Activated CD4-positive, alpha-beta T cell treated with anti-CD3 and anti-CD28 coated beads, Interleukin-2, Interleukin-6, amounts not matched to agents 100 ng/mL and 50 ng/mL, durations not matched to agents 16 hours and 8 hours (primary cell): ENCODE measurements at regions not wholly inside any gene's neighbourhood (a gene's known extent, or its start where the extent isn't known, plus 50 kb on each side); places are given as distances from the start of the nearest gene placed in this dataset.

Source experiments
- DNase-seq: peaks from one replicate; pipeline ENCODE4 v3.0.0-alpha.2; 2020

DNA sequence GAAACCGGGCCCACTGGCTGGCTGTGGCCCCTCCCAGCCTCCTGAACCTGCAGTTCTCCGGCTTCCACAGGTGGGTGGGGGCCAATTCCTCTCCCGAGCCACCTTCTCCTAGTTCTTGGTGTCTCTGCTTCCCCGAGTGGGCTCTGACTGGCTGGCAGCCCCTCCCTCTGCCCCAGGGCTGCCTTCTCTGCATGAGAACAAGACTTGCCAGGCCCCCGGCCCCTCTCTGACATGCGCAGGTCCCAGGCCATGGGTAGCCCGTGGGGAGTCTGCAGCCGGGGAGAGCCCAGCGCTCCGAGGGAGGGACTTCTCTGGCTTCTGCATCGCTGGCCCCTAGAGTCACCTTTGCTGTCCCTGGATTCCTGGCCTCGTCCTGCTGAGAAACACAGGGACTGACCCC lies 421.7 kb downstream of the IRX2 start:
- DNase-seq = no peak

DNA sequence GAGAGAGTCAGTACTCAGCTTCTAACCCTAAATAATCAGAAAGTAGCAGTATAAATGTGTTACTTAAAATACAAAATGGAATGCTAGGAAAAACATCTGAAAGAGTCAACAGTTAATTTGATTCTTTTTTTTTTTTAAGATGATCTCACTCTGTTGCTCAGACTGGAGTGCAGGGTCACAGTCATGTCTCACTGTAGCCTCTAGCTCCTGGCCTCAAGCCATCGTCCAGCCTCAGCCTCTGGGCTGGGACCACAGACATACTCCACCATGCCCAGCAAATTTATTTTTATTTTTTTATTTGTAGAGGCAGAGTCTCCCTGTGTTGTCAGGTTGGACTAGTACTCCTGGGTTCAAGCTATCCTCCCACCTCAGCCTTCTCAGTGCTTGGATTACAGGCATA lies 424.9 kb downstream of the IRX2 start:
- no peak for DNase-seq

DNA sequence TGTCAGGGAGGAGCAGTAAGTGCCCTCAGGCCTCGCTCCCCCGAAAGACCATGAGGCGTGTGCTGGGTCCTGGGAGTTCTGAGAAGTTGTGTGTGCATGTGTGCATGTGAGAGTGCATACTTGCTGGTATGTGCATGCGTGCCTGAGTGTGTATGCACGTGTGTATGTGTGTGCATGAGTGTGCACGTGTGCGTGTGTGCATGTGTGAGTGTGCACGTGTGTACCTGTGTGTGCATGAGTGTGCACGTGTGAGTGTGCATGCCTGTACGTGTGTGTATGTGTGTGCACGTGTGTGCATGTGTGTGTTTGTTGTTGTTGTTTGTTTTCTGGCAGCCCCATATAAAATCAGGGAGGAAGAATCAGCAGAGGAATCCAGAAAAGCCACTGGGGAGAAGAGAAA lies 426.7 kb downstream of the IRX2 start:
- DNase-seq = no peak

DNA sequence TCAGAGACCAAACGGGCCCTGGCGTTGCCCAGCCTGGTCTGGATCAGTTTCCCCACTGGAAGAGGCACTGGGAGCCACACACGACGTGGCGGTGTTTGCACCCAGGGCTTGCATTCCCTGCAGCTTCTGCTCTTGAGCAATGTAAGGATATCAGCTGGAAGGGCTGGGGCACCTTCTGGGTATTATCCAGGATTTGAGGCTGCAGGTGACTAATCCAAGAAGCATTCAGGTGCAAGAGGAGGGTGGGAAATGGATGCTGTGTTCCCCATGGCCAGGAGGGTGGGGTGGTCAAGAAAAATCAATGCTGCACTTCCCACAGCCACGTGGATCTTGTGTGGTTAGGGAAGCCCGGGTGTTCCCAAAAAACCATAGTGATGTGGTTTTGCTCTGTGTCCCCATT lies 430.9 kb downstream of the IRX2 start:
- DNase-seq = no peak

DNA sequence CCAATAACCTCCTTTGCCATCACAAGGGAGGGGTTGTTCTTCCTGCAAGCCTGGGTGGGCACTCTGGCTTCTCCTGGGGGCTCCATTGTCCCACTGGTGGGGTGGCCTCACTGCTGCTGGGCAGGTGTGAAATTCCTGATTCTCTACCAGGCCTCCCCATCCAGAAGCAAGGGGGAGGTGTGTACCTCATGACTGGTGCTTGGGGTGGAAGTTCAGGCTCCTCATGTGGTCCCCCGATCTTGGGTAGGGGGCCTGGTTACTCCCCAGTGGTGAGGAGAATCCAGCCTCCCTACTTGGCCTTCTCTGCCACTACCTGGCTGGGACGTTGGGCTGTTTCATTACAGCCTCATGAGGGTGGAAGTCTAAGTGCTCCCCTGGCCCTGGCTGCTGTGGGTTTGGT lies 433.9 kb downstream of the IRX2 start:
- no peak for DNase-seq

DNA sequence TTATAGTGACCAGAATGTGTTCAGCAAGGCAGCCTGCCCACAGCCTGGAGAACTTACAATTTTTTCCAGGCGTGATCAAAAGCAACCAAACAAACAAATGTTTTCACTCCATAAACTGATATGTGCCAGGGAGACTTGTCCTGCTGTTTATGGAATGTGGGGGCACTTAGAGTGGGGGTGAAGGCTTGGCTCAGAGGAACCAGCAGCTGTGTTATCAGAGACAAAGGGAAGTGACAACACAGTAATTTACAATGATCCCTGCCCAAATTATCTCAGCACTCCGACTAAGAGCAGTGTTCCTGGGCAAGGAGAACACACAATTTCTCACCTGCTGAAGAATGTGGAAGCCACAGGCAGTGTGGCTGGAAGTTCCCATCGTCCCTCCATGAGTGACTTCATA lies 429.1 kb upstream of the IRX4 start:
- DNase-seq = no peak

DNA sequence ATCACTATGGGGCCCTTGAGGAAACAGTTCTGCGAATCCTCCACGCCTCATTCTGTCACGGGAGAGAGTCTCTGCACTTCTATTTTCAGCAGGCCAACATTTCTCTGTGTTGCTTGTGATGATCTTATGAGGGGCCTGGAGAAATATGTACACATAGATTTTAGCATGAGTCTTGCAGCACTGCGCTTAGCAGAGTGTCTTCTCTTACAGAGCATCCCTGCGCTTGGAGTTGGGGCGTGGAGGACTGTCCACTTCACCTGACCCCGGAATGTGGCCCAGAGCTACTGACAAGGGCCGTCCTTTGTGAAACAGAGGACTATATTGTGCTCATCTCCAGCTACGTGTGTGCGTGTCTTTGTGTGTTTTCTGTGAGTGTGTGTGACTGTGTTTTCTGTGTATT lies 428.2 kb upstream of the IRX4 start:
- DNase-seq = no peak

DNA sequence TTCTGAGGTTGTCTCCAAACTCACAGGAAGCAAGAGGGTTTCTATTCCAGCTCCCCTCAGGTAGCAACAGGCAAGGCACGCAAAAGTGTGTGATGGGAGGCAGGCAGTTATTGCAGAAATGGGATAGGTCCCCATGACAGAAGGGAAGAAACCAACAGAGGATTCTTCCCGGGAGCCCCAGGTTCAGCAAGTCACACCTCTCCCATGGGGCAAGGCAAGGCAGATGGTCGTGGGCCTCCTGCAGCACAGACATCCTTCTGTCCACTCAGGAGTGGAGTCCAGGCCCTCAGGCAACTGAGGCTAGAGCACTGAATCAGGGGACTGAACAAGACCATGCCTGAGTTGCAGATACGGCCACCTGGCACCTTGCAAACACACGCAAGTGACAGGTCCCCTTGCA lies 424.9 kb upstream of the IRX4 start:
- DNase-seq = no peak

DNA sequence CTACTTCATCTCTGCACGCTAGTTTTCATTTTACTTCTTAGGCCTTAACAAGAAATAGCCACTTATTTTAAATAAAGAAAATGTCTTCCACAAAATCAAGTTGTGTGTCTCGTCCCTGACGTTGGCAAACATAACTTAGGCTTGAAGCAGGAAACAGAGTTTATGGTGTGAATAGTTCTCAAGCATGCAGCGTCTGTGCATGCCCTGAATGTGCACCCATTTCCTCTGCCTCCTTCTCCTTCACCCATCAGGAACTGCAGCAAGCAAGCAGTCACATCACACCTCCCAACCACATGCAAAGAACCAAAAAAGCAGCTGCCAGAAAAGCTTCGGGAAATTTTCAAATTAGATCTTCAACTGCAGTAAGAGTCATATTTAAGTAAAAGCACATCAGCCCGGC lies 424.0 kb upstream of the IRX4 start:
- no peak for DNase-seq

DNA sequence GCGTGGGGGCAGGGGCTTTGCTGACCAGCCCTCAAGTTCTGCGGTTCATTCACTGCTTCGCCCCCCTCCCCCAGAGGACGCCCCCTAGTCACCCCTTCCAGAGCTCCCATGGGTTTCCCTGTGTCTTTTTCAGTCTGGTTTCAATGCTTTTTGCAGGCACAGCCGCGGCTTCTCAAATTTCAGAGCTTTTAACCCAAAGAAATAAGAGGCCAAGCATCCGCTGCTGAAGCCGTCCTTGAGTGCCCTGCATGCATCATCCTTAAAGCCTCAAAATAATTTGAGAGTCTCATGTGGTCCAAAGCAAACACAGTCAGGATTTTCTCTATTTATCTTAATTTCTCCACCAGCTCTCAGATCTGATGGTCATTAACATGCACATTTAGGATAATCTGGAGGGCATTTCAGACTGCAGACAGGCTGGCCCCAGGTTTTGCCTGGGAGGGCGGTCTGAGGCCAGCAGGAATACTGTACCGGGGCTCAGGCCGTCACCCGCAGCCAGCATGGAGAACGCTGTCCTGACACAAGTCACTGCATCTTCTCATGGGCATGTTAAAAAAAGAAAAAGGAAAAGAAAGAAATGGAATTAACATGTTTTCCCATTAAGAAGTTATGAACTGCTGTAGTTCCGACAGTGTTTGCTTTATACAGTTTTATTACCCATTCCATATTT lies 420.8 kb upstream of the IRX4 start:
- no peak for DNase-seq

DNA sequence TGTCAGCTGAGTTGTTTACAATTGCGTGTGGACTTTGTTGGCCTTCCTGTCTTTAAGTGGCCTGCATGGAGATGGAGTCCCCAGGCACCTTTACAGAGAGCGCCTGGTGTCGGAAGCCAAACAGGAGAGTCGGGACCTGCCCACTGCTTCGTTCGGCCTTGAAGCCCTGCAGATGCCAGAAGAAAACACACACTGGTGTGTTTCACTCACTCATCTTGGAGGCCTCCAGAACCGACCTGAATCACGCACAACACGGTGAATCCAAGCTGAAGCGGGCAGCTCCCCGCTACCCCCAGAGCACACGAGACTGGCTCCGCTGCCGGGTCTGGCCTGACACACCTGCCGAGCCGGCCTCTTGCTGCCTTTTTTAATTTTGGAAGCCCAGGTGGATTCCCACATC lies 419.4 kb upstream of the IRX4 start:
- no peak for DNase-seq

DNA sequence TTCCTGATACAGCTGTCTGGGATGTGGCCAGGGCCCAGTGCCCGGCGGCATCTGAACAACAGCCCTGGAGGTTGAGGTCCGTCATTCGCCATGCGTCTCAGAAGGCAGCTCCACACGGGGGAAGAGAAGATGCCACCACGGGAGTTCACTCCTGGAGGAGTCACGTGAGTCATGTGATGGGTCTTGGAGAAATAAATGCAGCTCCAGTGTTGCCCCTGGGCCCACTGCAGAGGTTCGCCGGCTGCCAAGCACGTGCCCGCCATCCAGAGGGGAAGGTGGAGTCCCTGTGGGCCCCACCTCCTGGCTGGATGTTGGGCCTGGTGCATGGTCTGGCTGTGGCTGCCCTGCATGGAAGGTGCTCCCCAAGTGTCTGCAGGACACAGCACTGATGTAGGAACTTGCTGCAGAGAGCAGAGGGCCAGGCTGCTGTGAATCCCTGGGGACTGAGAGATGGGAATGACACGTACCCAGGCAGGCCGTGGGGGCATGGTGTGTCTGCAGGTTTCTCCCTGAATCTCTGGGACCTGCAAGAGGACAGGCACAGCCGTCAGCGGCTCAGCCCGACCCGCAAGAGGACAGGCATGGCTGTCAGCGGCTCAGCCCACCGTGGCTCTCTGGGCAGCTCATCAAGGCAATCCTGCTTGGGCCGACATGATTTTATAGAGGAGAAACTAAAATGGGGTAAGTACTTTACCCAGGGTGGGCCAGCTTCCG lies 418.3 kb upstream of the IRX4 start:
- DNase-seq = no peak

DNA sequence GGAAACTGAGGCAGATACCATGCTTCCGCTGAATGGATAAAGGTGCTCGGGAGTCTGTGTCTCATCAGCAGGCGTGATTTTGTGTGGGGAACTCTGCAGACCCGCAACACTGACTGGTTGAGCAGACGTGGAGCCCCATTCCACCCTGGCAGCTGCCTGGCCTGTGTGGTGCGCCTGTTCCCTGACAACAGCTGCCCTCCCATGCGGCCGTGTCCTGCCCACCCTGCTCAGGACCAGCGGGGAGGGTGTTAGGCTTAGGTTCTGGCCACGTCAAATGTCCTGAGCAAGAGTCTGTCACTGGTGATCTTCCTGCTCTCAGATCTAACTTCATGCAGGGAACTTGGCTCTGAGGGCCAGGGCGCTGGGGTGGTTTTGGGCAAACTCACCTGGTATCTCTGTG lies 417.7 kb upstream of the IRX4 start:
- no peak for DNase-seq

DNA sequence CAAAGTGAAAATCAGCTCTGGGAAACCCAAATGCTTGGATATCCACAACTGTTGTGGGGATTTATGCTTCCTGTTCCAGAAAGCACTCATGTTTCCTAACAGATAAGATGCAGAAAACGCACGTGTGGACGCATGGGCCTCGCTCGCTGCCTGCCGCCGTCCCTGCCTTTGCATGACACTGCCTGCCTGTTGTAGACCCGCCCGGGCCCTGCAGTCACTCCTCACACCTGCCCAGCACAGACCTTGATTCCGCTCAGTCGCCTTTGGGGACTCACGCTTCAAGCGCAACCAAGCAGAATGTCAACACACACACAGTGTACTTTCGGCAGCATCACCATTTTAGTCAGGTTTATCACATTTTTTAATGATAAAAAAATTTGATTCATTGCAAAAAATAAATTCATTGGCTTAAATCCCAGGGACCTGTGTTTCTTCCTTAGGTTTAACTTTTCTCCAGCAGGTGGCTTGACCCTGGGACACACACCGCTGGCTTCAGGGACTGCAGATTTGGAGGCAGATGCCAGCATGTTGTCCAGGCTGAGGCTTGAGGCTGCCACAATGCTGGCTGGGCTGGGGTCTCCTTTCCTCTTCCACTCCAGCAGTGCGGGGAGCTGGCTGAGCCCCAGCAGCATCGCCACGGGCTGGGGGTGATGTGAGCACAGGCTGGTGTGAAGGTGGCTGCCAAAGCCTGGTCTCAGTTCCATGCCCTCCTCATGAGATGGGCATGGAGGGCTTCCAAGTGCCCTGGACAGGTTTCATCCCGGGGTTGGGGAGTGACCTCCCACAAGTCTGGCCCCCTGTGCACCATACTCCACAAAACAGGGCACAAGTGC lies 416.9 kb upstream of the IRX4 start:
- no peak for DNase-seq

DNA sequence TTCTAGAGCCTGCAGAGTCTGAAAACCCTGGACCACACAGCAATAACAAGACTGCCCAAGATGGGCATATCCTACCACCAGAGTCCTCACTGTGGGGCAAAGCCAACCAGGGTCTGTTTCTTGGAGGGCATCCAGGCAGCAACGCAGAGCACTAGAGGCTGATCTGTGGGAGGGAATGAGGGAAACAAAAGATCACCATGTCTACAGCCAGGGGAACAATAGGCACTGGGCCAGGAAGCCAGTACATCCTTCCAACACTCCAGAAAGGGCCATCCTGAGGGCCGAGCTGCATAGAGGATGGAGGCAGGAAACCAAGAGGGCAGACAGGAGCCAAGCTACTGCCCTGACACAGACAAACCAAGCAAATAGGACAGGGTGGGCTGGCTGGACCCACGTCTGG lies 416.1 kb upstream of the IRX4 start:
- DNase-seq = no peak

DNA sequence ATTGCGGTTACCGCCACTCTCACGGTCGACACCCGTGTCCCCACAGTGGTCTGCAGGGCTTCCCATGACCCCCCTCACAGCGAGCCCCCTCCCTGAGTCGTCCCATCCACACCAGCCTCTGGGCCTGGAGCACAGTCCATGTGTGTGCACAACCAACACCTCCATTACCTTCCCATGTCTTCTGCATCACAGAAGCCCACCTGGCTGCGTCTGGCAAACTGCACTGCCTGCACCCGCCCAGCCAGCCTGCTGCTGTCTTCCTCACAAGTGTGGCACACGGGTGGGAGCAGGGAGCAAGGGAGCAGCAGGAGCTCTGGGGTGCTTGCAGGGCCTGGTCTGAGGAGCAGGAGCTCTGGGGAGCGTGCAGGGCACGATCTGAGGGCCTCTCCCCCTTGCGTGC lies 415.3 kb upstream of the IRX4 start:
- no peak for DNase-seq

DNA sequence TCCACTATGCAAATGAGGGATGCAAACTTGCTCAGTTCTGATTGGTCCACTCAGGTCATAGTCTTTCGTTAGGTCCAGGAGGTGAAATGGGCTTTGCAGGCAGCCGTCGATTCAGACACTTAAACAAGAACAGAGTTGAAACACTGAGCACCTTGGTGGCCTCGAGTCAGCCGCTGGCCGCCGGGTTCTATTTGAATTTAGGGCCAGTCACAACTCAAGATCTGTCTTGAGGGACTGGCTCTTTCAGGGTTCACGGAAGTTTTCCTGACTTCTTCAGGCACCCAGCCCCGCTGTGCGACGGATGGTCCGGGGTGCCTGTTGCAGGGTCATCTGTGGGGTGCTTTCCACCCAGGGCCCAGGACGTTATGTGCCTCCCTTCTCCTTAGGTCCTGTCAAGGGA lies 412.8 kb upstream of the IRX4 start:
- no peak for DNase-seq

DNA sequence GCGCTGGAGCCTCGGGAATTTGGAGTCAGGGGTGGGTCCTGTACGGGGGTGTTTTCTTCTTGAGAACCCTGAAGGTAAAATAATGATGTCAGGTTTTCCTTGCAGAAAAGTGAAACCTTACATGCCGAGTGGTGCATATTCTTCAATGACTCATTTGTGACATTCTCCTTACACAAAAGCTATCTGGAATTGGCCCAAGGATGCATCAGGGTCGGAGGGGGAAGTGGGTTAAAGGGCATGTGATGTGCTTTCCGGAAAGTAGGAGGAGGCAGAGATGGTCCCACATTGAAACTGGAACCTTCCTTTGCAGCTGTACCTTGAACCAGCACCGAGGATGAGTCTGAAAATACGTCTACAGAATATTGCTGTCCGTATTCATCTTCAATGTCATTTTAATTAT lies 411.2 kb upstream of the IRX4 start:
- no peak for DNase-seq

DNA sequence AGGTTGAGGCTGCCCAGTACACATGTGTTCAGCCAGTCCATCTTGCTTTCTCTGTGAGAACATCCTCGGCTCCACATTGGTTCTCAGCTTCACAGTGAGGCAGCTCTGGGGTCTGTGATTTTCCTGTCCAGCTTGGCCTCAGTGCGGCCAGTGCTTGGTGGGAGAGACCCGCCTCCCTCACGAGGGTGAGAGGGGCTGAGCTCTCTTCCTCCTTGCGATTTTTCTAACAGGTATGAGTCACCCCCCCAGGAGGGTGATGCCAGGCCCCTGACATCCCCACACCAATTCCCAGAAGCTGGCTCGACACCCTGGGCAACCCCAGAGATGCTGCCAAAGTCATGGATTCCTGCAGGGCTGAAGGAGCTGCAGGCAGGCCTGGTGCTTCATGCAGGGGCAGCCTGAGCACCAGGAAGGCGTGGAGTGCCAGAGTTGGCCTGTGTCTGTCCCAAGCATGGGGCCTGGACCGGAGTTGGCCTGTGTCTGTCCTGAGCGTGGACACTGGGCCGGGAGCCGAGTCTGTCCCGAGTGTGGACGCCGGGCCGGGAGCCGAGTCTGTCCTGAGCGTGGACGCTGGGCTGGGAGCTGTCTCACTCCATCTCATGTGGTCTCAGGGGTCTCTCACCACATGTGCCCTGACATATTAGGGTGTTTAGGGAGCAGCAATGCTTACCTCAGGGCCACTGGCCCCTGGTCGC lies 408.6 kb upstream of the IRX4 start:
- no peak for DNase-seq

DNA sequence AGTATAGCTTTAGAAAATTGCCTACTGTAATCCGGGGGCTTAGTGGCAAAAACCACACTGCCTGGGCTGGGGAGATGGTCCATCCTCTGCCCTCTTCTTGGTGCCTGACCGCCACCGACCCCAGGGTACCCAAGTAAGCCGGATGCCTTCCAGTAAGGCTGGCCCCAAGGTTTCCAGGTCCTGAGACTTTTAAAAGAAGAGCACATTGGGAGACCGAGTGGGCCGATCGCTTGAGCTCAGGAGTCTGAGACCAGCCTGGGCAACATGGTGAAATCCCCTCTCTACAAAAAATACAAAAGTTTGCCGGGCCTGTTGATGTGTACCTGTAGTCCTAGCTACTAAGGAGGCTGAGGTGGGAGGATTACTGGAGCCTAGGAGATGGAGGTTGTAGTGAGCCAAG lies 406.7 kb upstream of the IRX4 start:
- no peak for DNase-seq

DNA sequence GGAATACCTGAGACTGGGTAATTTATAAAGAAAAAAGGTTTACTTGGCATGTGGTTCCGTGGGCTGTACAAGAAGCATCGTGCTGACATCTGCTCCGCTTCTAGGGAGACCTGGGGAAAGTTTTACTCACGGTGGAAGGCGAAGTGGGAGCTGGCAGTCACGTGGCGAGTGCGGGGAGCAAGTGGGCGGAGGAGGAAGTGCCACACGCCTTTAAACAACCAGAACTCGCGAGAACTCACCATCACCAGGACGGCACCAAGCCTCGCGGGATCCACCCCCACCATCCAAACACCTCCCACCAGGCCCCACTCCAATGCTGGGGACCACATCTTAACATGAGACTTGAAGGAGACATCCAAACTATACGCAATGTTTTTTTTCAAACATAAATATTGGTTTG lies 406.2 kb upstream of the IRX4 start:
- no peak for DNase-seq

DNA sequence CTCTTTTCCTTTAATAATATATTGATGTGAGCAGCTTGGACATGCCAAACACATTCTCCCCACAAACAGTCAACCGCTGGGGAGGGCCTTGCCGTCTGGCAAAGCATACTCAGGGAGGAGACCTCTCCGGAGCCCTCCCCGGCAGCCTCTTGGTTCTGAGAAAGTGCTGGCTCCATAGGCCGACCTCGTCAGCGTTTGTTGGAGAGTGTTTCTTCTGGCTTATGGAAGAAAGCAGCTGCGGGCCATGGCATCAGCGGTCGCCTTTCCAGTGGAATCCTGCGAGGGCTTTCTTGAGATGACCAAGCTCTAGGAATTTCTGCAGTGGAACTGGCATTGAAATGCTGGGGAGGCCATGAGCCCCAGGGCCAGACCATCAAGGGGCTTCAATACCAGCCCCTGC lies 405.7 kb upstream of the IRX4 start:
- DNase-seq = no peak

DNA sequence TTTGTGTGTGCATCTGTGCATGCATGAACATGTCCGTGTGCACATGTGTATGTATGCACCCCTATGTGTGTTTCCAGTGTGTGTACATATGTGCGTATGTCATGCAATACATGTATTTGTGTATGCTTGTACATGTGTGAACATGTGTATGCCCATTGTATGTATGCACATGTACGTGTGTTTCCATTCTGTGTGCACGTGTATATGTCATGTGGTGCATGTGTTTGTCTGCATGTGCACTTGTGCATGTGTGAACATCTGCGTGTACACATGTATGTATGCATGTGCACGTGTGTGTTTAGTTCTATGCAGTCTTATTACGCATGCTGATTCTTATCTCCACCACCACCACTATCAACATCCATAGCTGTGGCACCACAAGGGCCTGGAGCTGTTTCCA lies 403.5 kb upstream of the IRX4 start:
- no peak for DNase-seq

DNA sequence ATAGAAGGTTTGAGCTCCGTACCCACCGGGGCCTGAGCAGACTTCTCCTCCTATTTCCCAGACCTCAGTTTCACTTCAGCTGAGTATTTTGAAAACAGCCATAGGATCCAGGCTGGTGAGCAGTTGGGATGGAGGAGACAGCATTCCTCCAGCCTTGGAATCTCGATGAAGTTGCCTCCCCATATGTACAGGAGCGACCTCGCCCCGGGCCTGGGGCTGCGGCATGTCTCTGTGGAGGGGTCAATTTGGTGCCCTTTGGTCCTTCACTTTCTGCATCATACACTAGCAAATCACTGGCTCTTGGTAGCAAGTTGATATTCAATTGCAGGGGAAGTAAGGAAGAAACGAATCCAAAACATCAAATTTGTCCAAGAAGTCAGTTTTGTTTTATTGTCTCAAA lies 402.0 kb upstream of the IRX4 start:
- no peak for DNase-seq
